T follicular helper cell (primary cell): ENCODE measurements at regions not wholly inside any gene's neighbourhood (a gene's known extent, or its start where the extent isn't known, plus 50 kb on each side); places are given as distances from the start of the nearest gene placed in this dataset.

Source experiments
- DNase-seq: peaks from one replicate; pipeline ENCODE4 v3.0.0-alpha.2; 2020; ENCODE audit warnings: low read depth

DNA sequence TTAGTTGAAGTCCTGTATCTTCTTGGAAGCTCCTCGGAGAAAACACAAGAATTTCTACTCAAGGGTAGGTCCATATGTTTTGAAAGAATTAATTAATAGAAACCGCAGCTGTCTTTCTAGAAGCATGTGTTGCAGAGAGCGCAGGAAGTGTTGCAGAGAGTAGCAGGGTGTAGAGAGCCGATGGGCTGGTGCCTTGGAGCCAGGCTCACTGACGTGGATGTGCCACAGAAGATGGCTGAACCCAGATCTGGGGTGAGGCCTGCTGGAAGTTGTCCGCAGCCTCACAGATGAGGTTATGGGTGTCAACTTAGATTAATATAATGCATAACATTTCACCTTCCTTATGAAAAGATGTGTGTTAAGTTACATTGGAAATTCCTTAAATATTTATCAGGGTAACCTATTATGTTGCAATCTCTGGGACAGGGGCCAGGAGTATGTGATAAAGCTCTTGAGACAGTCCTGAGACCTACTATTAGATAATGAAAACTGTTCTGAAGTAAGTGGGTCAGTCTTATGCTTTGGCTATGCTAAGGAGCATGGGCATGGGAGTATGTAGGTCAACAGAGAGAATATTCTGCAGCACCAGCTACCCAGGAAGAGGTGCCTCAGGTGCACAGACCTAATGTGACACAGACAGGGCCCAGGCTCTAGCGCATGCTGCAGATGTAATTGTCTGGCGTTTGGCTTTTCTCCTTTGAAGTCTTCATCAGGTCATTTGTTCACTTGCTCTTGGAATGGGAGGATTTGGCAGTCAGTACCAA is 973.3 kb downstream of the BCL11B start:
- no peak for DNase-seq

DNA sequence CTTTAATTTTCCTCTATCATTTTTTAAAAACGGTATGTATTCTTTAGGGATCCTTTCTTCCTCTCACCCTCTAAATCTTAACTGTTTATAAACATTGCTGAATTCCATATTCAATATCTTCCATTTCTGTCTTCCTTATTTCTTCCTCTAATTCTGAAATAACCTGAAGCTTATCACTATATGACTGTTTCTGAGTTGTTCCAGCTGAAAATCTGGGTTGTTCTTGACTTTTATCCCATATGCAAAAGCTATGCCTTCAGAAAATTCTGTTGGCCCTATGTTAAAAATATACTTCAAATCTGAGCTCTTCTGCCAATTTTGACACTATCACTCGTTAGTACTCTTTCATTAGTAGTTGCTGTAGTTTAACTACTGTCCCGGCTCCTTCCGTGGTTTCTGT is 970.3 kb downstream of the BCL11B start:
- DNase-seq: no peak

- no peak for DNase-seq
These were observed 967.4 kb downstream of the BCL11B start for GRCh38 chr14:98304574-98304973.

GRCh38 chr14:98309591-98309990 is 962.4 kb downstream of the BCL11B start:
- no peak for DNase-seq

- DNase-seq: no peak
These were observed 960.0 kb downstream of the BCL11B start for GRCh38 chr14:98312006-98312405.

DNA sequence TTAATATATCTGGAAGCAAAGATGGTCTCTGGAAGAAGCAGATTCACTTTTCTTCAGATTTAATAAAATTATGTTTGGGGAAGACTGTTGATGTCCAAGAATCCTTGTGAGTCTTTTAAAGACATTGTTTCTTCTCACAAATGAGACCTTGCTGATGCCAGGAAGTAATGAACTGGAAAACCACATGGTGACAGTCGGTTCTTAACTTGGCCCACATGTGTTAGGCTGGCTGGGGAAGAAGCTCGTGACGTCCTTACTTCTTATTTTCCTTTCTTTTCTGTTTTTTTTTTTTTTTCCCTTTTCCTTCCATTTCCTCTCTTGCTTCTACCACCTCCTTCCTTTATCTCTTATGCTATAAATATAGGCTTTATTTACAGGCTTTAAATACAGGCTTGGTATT is 950.2 kb downstream of the BCL11B start:
- DNase-seq: no peak

DNA sequence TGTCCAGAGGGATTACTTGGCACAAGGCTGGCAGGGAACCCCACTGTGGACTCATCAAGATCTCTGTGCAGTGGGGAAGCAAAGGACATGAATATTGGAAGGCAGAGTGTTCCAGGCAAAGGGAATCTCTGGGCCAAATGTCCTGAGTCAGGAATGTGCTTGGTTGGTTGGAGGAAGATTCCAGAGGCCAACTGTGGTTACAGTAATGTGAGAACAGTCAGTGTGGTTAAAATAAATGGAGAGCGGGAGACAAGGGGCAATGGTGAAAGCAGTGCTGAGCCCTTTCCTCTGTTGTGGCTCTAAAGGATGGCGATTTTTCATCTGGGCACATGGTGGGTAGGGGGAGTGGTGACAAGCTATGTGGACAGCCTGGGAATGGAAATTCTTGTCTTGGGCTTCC is 948.2 kb downstream of the BCL11B start:
- DNase-seq: no peak

- DNase-seq: no peak
These were observed 946.2 kb downstream of the BCL11B start for GRCh38 chr14:98325761-98326160.

DNA sequence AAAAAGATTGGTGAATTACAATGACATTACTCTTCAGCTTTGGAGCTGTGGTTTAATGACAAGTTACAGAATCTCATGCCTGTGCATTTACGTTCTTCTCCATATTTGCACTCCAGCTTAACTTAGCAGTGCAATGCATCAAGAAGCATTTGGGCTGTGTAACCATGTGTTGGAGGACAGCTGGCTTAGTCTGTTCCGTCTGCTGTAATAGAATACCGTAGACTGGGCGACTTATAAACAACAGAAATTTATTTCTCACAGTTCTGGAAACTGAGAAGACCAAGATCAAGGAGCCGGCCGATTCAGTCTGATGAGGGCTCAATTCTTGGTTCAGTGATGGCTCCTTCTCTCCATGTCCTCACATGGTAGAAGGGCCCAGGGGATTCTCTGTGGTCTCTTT is 943.5 kb downstream of the BCL11B start:
- DNase-seq: no peak

DNA sequence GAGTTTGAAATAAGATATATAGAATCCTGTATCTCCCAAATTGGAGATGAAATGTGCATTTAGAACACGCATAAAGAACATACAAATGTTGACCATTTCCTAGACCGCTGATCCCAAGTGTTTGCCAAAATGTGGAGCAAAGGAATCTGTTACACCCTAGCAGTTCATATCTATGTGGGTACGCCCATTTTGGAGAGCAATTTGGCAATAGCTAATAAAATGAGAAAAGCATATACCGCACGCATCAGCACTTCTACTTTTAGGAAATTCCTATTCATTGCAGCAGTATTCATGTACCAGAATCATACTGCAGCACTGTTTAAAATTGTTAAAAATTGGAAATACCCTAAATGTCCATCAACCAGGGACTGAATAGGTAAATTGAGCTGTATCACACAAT is 937.8 kb downstream of the BCL11B start:
- no peak for DNase-seq

DNA sequence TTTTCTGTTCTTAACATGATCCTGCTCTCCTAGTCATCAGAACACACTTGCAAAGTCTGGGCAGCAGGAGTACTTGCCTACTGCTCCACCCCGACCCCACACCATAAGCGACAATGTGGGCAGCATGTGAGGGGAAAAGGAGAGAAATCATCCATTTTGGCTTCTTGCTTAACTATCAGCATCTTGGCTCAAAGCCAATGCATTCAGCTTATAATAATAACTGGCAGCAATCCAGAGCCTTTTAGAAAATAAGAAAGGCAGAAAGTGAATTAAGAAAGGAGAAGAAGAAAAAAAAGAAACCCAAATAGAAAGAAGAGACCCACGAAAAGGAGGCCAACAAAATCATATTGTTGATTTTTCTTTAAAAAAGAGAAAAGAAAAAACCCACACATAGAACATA is 930.8 kb downstream of the BCL11B start:
- no peak for DNase-seq

- no peak for DNase-seq
These were observed 926.8 kb downstream of the BCL11B start for GRCh38 chr14:98345161-98345560.

DNA sequence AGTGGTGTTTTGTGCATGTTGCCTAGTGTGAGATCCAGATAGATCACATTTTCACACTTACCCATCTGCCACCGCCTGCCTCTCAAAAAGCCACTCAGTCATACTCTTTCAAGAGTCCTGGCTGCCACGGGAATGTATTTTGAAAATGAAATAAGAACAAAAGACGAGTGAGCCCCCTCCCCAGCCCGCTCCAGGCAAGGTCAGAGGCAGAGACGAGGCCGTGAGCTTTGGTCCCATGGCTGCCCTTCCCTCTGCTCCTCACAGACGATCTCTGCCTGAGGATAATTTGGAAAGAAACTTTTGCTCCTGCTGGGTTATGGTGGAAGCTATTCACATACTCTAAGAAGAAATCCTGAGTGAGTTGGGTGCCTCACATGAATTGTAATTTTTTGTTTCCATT is 924.3 kb downstream of the BCL11B start:
- DNase-seq: no peak

GRCh38 chr14:98348505-98348904 is 923.5 kb downstream of the BCL11B start:
- no peak for DNase-seq

GRCh38 chr14:98350213-98350612 is 921.8 kb downstream of the BCL11B start:
- no peak for DNase-seq

GRCh38 chr14:98364961-98365360 is 907.0 kb downstream of the BCL11B start:
- DNase-seq: no peak

DNA sequence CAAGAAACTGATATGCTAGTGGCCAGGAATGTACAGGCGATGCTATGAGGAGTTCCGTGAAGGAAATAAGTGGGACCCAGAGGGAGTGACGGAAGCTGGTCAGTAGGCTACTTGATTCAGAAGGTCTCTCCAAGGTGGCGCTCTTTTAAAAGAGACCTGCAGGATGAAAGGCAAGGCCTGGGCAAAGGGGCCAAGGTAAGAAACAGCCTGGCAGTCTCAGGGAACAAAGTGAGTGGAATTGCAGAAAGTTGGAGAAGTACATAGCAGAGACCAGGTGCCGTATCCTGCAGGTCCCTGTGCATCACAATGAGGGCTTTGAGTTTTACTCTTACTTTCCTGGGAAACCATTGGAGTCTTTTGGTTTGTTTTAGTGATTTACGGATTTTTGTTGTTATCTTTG is 905.6 kb downstream of the BCL11B start:
- no peak for DNase-seq

GRCh38 chr14:98368221-98368620 is 903.8 kb downstream of the BCL11B start:
- no peak for DNase-seq

DNA sequence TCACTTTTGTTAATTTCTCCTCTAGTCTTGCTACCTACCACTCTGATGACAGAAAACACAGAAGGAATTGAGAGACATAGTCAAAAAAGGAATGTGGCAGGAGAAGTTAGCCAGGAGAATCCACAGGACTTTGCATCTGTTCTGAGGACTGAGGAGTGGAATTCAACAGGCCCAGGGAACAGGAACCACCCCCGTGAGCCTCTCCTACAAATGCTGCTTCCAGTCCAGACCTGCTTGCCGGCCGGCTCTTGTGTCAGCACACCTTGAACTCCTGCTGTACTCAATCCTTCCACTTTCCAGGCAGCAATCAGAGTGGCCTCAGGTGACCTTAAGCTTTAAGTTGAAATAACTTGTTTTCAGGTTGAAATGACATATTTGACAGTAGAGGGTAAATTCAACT is 903.1 kb downstream of the BCL11B start:
- no peak for DNase-seq

DNA sequence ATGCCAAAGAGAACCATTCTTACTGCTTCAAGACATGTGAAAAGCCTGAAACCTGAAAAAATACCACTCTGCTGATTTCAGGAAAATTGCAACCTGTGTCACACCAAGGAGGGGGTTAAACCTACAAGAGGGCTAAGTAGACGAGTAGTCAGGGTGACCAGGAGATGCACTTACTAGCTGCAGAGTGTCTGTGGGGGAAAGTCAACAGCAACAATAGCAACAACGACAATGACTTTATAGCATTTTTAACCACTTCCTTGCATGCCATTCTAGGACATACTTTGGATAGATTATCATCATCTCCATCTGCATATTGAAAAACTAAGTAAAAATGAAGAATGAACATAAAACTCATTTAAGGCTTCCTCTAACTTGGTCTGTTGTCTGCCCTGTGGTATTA is 902.7 kb downstream of the BCL11B start:
- DNase-seq: no peak

DNA sequence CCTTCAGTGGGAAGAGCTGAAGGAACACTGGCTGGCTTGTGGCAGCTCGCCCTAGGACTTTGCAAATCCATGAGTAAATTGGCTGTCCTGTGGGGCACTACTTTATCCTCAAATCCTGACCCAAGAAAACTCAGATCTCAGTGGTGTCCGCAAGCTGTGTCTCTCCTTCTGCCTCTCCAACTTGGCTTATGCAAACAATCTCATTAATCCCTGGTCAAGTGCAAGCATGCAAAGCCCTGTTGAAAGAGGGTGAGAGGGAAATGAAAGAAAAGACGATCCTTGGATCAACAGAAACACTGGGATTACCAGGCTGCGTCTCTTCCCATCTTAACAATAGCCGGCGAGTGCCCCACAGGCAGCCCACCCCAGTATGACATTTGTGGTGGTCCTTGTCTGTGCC is 901.6 kb downstream of the BCL11B start:
- DNase-seq: no peak

DNA sequence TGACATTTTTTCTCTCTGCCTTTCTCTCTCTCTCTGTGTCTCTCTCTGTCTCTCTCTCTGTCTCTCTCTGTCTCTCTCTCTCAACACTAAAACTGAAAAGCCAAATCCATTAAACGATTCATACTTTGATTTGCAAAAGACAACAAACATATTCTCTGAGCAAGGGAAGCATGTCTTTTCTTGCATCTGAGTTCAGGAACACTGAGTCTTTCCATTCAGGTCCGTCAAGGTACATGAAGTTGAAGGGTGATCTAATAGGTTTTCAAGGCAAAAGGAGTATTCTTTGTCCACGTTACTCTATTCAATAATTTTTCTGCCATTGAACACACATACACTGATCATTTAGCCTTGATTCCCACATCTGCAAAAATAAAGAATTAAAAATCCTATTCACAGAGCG is 900.9 kb downstream of the BCL11B start:
- no peak for DNase-seq

DNA sequence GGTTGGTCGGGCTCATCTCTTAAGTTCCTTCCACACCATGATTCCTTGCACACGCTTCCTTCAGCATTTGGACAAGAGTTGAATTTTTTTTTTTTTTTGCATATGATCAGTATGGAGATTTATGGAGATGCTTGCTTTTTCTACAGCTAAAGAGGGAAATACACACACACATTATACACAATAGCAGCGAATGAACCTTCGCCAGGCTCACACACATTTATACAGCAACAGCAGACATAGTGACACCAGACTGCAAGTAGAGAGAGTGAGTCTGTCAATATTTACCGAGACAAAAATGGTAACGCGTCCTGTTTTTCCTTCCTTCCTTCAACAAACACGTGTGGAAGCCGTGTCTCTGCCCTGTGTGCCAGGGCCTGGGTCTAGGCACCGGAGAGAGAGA is 897.9 kb downstream of the BCL11B start:
- DNase-seq: no peak

DNA sequence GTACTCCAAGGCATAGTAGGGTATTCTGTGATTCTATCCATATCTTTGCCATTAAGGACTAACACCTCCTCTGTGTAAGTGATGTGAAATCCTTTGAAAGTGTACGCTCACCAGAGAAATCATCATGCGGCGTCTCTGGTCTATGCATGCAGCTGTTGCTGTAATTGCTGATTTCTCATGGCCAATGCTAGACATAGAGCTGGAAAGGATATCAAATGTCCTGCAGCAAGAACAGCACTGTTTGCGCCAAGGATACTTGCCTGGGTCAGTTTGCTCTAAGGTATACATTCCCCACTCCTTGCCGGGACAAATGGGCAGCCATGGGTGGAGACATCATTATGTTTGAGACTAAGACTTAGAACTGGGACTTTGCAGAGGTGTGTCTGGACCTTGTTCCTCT is 896.4 kb downstream of the BCL11B start:
- DNase-seq: no peak
